HG03469 (cell line): ENCODE measurements at regions not wholly inside any gene's neighbourhood (a gene's known extent, or its start where the extent isn't known, plus 50 kb on each side); places are given as distances from the start of the nearest gene placed in this dataset.
"Not testable (repeated sequence)": the region's sequence is repeated elsewhere in the genome, so short reads cannot be mapped to it uniquely, and the experiment has no call there.

Experiments used
- ATAC-seq: cut with Tn5 transposase; IDR thresholded peaks from one replicate; pipeline ENCODE4 v1.9.1; 2021; ENCODE audit warnings: mild to moderate bottlenecking, moderate library complexity, moderate number of reproducible peaks; ENCODE audit not compliant: unreplicated experiment

GRCh38 chr7:125299003-125299765, 369.6 kb upstream of the POT1 start:
- ATAC-seq = no peak

- no peak for ATAC-seq
Measured at GRCh38 chr7:125279961-125280360, 350.3 kb upstream of the POT1 start.

GRCh38 chr7:125278318-125278717, 348.7 kb upstream of the POT1 start:
- no peak for ATAC-seq

- ATAC-seq = not testable (repeated sequence)
Measured at GRCh38 chr7:125274742-125275141, 345.1 kb upstream of the POT1 start.

- not testable (repeated sequence) for ATAC-seq
Measured at GRCh38 chr7:125264174-125264856, 334.7 kb upstream of the POT1 start.

- not testable (repeated sequence) for ATAC-seq
Measured at GRCh38 chr7:125258876-125259417, 329.3 kb upstream of the POT1 start.

- no peak for ATAC-seq
Measured at GRCh38 chr7:125257617-125258016, 328.0 kb upstream of the POT1 start.

- ATAC-seq = no peak
Measured at GRCh38 chr7:125256446-125256845, 326.8 kb upstream of the POT1 start.

GRCh38 chr7:125255810-125256209, 326.2 kb upstream of the POT1 start:
- ATAC-seq = no peak

GRCh38 chr7:125254566-125254965, 324.9 kb upstream of the POT1 start:
- no peak for ATAC-seq

GRCh38 chr7:125253452-125254190, 324.0 kb upstream of the POT1 start:
- ATAC-seq = no peak

- no peak for ATAC-seq
Measured at GRCh38 chr7:125247514-125248098, 318.0 kb upstream of the POT1 start.

- ATAC-seq = no peak
Measured at GRCh38 chr7:125246706-125247105, 317.1 kb upstream of the POT1 start.

GRCh38 chr7:125241548-125241947, 311.9 kb upstream of the POT1 start:
- no peak for ATAC-seq

GRCh38 chr7:125222596-125222995, 293.0 kb upstream of the POT1 start:
- ATAC-seq = no peak

GRCh38 chr7:125218076-125218475, 288.5 kb upstream of the POT1 start:
- no peak for ATAC-seq

- no peak for ATAC-seq
Measured at GRCh38 chr7:125201002-125201401, 271.4 kb upstream of the POT1 start.

- ATAC-seq = no peak
Measured at GRCh38 chr7:125197731-125198393, 268.2 kb upstream of the POT1 start.

GRCh38 chr7:125195156-125195555, 265.5 kb upstream of the POT1 start:
- no peak for ATAC-seq

- ATAC-seq = no peak
Measured at GRCh38 chr7:125193263-125193662, 263.6 kb upstream of the POT1 start.
